K562 (cell line): ENCODE measurements at regions not wholly inside any gene's neighbourhood (a gene's known extent, or its start where the extent isn't known, plus 50 kb on each side); places are given as distances from the start of the nearest gene placed in this dataset.

ENCODE experiments used
- CTCF ChIP-seq, 3 experiments: IDR thresholded peaks in 2 of 3; conservative IDR thresholded peaks in 1 of 3; 2 replicates each; pipeline ENCODE4 v1.5.1; 2011 to 2012; ENCODE audit warnings: low read length in 3 of 3, mild to moderate bottlenecking in 3 of 3, control low read depth in 2 of 3, improper control_type of control experiment in 1 of 3, inconsistent platforms in 1 of 3, low read depth in 1 of 3, mixed read lengths in 1 of 3, moderate library complexity in 1 of 3; ENCODE audit not compliant: insufficient read depth in 2 of 3
- EHMT2 ChIP-seq: fragments of 450-650 bp; IDR thresholded peaks from 2 replicates; pipeline ENCODE4 v1.6.1; 2018; ENCODE audit warnings: antibody characterized with exemption
- EP300 ChIP-seq: IDR thresholded peaks from 2 replicates; pipeline ENCODE4 v1.6.1; 2012; ENCODE audit warnings: low read length, improper control_type of control experiment
- FOXA3 ChIP-seq, 2 experiments: fragments of 450-650 bp in 1 of 2; sonication (generic) in 1 of 2; formaldehyde crosslinking; IDR thresholded peaks in 1 of 2; conservative IDR thresholded peaks in 1 of 2; 2 replicates each; pipeline versions ENCODE4 v1.4.0 to v1.8.0; 2020 to 2022; ENCODE audit warnings: mild to moderate bottlenecking in 2 of 2, missing genetic modification reagents in 1 of 2
- MAX ChIP-seq: sonication (generic); formaldehyde crosslinking; IDR thresholded peaks from 2 replicates; pipeline ENCODE4 v1.9.0; 2022; ENCODE audit warnings: mild to moderate bottlenecking, missing genetic modification reagents
- NFRKB ChIP-seq: fragments of 450-650 bp; IDR thresholded peaks from 2 replicates; pipeline ENCODE4 v1.6.1; 2016; ENCODE audit warnings: low read depth
- NR1H2 ChIP-seq: sonication (generic); formaldehyde crosslinking; IDR thresholded peaks from 2 replicates; pipeline ENCODE4 v1.4.0; 2020; ENCODE audit warnings: mild to moderate bottlenecking, missing genetic modification reagents
- SREBF1 ChIP-seq: fragments of 150-350 bp; IDR thresholded peaks from 2 replicates; pipeline ENCODE4 v1.6.1; 2014; ENCODE audit warnings: antibody characterized with exemption, low read depth, low read length, borderline replicate concordance
- SREBF2 ChIP-seq: sonication (generic); formaldehyde crosslinking; IDR thresholded peaks from 2 replicates; pipeline ENCODE4 v1.4.0; 2020; ENCODE audit warnings: mild to moderate bottlenecking, missing genetic modification reagents

- TF ChIP-seq SREBF1 (no peak), CTCF (IDR thresholded peaks at IDR 0.05 in 2 of 3, conservative IDR thresholded peaks at IDR 0.05 in 1 of 3; ENCODE audit: insufficient read depth in 2 of 3, low read depth in 1 of 3, low read length in 3 of 3) (no peak), MAX (CRISPR knock-in tag) (no peak), FOXA3 (CRISPR knock-in tag; conservative IDR thresholded peaks at IDR 0.05 in 1 of 2, IDR thresholded peaks at IDR 0.05 in 1 of 2) (no peak), SREBF2 (CRISPR knock-in tag) (no peak), EHMT2 (no peak), NFRKB (no peak), NR1H2 (no peak), EP300 (no peak)
These were observed 1465.0 kb downstream of the TBC1D22A start for GRCh38 chr22:48227341-48228018.
